ELR (cell line): ENCODE measurements at regions not wholly inside any gene's neighbourhood (a gene's known extent, or its start where the extent isn't known, plus 50 kb on each side); places are given as distances from the start of the nearest gene placed in this dataset.
"Not testable (repeated sequence)": the region's sequence is repeated elsewhere in the genome, so short reads cannot be mapped to it uniquely, and the experiment has no call there.

Experiments used
- DNase-seq: peaks from one replicate; pipeline ENCODE4 v3.0.0-alpha.2; 2015; ENCODE audit warnings: low read depth

- DNase-seq: no peak
Measured at GRCh38 chr12:89289720-89290119, 62.6 kb downstream of the DUSP6 start.

GRCh38 chr12:89288959-89289358 lies 63.3 kb downstream of the DUSP6 start:
- DNase-seq: no peak

- DNase-seq: no peak
Measured at GRCh38 chr12:89286501-89286900, 65.8 kb downstream of the DUSP6 start.

- no peak for DNase-seq
Measured at GRCh38 chr12:89281539-89281867, 70.8 kb downstream of the DUSP6 start.

- peak; percentile 34 for DNase-seq
Measured at GRCh38 chr12:89280833-89281538, 71.3 kb downstream of the DUSP6 start.

- no peak for DNase-seq
Measured at GRCh38 chr12:89279499-89279898, 72.8 kb downstream of the DUSP6 start.

- DNase-seq: no peak
Measured at GRCh38 chr12:89278862-89279261, 73.4 kb downstream of the DUSP6 start.

GRCh38 chr12:89278169-89278568 lies 74.1 kb downstream of the DUSP6 start:
- DNase-seq: no peak

- DNase-seq: no peak
Measured at GRCh38 chr12:89276860-89277259, 75.4 kb downstream of the DUSP6 start.

GRCh38 chr12:89273525-89273924 lies 78.8 kb downstream of the DUSP6 start:
- no peak for DNase-seq

GRCh38 chr12:89270548-89270947 lies 81.8 kb downstream of the DUSP6 start:
- no peak for DNase-seq

GRCh38 chr12:89269174-89269573 lies 83.1 kb downstream of the DUSP6 start:
- DNase-seq: no peak

GRCh38 chr12:89267404-89267803 lies 84.9 kb downstream of the DUSP6 start:
- no peak for DNase-seq

- DNase-seq: not testable (repeated sequence)
Measured at GRCh38 chr12:89266574-89267188, 85.6 kb downstream of the DUSP6 start.

- no peak for DNase-seq
Measured at GRCh38 chr12:89264837-89265236, 87.5 kb downstream of the DUSP6 start.

- DNase-seq: no peak
Measured at GRCh38 chr12:89263900-89264299, 88.4 kb downstream of the DUSP6 start.

- DNase-seq: no peak
Measured at GRCh38 chr12:89262855-89263552, 89.3 kb downstream of the DUSP6 start.

GRCh38 chr12:89261982-89262381 lies 90.3 kb downstream of the DUSP6 start:
- no peak for DNase-seq

GRCh38 chr12:89260841-89261637 lies 91.3 kb downstream of the DUSP6 start:
- DNase-seq: no peak

GRCh38 chr12:89259821-89260220 lies 92.5 kb downstream of the DUSP6 start:
- DNase-seq: peak; percentile 51

- DNase-seq: no peak
Measured at GRCh38 chr12:89258240-89258969, 93.9 kb downstream of the DUSP6 start.

GRCh38 chr12:89257340-89257739 lies 95.0 kb downstream of the DUSP6 start:
- DNase-seq: no peak
